Prostate gland (tissue), 2 donors: ENCODE measurements at regions not wholly inside any gene's neighbourhood (a gene's known extent, or its start where the extent isn't known, plus 50 kb on each side); places are given as distances from the start of the nearest gene placed in this dataset.

Experiments
- CTCF ChIP-seq, 4 experiments: fragments of 200-600 bp in 2 of 4; fragments of 450-650 bp in 2 of 4; sonication (generic) in 2 of 4; IDR thresholded peaks; 1 replicate in 3 of 4; 2 replicates in 1 of 4; pipeline ENCODE4 v1.5.1; 2016 to 2019; ENCODE audit warnings: antibody characterized with exemption in 4 of 4, mild to moderate bottlenecking in 2 of 4, moderate library complexity in 2 of 4
- POLR2A ChIP-seq: fragments of 450-650 bp; IDR thresholded peaks from one replicate; pipeline ENCODE4 v1.6.1; 2016; ENCODE audit warnings: antibody characterized with exemption, mild to moderate bottlenecking
- POLR2AphosphoS5 ChIP-seq: sonication (generic); formaldehyde crosslinking; IDR thresholded peaks from one replicate; pipeline ENCODE4 v1.6.1; 2017; ENCODE audit warnings: antibody characterized with exemption

GRCh38 chr16:48958681-48959080 lies 323.0 kb downstream of the CBLN1 start:
- no peak for TF ChIP-seq CTCF (IDR thresholded peaks at IDR 0.05)
- no peak for TF ChIP-seq POLR2AphosphoS5
- no peak for TF ChIP-seq POLR2A
